HG03565 (cell line): ENCODE measurements at regions not wholly inside any gene's neighbourhood (a gene's known extent, or its start where the extent isn't known, plus 50 kb on each side); places are given as distances from the start of the nearest gene placed in this dataset.
A peak's percentile ranks its signal among the peaks of the same experiment; 100 is the strongest.
"Not testable (repeated sequence)": the region's sequence is repeated elsewhere in the genome, so short reads cannot be mapped to it uniquely, and the experiment has no call there.

Source experiments
- ATAC-seq: cut with Tn5 transposase; IDR thresholded peaks from one replicate; pipeline ENCODE4 v1.9.1; 2021; ENCODE audit warnings: mild to moderate bottlenecking, moderate library complexity; ENCODE audit not compliant: unreplicated experiment

DNA sequence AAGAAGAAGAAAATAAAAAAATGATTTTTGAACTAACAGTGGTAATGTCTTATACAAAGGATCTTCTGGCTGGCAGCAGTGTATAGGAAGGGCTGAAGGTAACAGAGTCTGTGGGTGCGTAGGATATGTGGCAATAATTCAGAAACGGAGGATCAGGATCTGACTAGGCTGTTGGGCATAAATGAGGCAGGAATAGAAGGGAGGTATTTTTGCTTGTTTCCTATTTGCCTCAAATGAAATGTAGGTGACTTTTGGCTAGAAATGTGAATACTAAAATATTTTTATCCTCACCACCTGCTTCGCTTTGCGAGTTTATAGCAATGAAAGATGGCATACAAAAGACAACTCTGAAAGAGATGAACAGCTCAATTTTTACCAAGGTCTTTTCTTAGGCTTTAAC lies 1086.1 kb upstream of the CELF4 start:
- ATAC-seq, result no peak

DNA sequence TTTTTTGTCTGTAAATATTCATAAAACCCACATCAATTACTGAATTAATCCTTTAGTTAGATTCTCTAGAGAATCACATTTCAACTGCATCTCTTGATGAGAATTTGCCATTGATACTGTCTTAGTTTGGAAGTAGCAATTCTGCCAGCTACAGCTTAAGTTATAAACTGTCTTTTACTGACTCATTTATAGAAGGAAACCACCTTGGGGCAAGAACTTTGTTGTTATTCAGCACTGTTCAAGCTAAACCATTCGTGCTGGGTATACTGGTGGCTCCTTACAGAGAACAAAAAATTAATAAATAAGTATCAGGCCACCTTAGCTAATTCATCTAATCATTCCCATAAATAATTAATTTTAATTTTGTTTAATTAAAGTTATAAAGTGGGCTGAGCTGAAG lies 1082.6 kb upstream of the CELF4 start:
- ATAC-seq, result no peak

DNA sequence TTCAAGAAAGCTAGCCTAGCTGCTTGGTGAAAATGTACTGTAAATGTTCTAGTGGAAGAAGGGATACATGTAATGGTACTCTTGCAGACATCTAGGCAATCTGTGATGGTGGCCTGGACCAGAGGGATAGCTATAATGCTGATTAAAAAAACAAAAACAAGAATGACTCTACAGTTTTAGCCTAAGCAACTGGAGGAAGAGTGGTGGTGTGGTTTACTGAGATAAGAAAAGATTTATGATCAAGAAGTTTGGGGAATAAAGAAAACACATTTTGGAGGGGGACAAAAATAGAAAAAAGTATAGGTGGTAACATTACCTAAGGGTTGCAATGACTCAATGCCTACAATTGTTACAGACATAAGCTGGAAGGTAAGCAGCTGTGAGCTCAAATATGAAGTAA lies 1080.7 kb upstream of the CELF4 start:
- no peak for ATAC-seq

DNA sequence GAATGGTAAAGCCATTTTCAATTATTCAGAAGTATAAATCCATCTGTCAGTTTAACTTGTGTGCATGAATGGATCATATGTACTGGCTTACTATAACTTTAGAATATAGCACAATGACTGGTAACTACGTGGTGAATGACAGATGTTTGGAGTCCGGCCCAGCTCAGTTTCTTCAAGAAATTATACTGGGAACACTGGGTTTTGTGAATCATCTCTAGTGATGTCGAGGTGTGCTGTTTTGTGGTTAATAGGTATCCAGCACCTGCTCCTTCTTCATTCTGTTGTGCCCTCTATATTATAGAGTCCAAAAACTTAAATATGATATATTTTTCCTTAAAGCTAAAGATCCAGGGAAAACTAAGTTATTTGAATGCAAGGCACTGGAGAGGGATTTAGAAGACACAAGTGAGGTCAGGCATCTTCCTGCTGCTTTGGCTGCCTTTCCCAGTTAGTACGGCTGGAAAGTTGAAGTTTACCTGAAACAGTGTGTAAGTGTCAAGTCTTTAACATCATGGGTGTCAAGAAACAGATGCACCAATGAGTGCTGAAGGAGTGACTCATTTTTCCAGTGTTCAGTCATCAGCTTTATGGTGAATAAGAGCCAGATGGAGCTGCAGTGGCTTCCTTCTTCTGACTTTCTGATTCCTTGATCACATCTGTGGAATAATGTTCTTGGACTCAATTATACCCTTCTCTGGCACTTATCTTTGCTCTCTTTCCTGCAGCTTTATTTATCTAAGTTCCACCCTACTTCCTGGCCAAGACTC lies 1079.5 kb upstream of the CELF4 start:
- ATAC-seq, result no peak

DNA sequence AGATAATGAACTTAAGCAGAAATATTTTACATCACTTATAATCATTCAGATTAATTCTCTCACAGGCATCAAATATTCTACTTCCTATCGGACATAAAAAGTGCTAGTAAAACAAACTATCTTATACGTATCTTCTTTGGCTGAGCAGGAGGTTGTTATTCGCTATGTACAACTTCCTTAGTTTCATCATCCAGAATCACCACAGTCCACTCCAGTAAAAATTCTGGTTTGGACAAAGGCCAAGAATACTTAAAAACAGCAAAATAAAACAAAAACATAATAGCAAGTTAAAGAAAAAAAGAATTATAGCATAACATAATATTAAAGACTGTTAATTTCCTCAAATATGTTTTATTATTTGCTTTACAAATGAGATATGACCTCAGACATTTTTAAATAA lies 1077.1 kb upstream of the CELF4 start:
- ATAC-seq, result no peak

DNA sequence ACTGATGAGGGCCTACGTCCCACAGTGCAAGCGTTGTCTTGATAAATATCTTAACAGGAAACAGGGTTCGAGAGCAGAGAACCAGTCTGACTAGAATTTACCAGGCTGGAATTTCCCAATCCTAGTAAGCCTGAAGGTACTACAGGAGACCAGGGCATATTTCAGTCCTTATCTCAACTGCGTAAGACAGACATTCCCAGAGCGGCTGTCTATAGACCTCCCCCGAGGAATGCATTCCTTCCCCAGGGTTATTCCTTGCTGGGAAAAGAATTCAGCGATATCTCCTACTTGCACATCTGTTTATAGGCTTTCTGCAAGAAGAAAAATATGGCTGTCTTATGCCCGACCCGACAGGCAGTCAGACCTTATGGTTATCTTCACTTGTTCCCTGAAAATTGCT lies 1074.1 kb upstream of the CELF4 start:
- not testable (repeated sequence) for ATAC-seq

DNA sequence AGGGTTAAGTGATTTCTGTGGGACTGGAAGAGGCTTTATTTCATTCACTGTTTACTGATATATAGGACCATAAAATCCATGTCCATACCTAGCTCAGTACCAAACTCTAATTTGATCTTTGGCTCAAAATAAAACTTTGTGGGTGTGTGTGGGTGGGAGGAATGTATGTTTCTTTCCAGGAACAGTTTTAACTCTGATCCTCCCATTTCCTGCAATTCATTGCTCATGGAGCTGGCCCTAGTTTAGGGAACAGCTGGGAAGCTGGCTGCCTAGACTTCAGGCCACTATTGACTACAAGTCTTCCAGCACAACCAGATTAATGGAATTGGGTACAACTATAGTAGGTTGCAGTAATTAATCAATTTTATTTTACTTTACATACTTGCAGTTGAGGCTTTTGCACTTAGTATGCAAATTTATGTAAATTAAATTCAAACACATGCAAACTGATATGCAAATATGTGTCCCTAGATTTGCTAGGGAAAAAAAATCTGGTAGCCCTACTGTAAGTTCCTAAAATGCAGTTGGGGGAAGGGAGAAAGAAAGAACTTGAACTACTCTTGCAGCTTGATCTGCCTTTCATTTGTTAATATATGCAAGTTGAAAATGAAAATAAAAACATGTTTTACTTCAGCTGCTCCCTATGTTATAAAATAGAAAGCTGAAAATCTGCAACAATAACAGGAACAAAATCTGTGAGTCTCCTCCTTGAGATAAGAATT lies 1070.3 kb upstream of the CELF4 start:
- no peak for ATAC-seq

DNA sequence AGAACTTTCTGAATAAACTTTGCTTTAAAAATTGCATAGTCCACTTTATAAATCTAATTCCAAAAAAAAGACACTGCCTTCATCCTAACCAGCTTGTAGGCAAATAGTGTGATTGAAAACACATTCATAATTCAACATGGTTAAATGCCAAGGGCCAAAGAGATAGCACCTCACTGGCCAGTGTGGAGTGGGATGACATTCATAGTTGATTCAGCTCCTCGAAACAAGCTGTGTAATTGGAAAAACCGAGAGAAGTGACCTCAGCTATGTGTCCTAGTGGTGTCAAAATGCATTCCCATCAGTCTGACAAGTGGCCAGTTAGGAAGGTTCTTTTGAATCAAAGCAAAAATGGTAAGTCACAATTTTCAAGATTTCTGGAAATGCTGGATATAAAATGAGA lies 1068.5 kb upstream of the CELF4 start:
- ATAC-seq, result no peak

DNA sequence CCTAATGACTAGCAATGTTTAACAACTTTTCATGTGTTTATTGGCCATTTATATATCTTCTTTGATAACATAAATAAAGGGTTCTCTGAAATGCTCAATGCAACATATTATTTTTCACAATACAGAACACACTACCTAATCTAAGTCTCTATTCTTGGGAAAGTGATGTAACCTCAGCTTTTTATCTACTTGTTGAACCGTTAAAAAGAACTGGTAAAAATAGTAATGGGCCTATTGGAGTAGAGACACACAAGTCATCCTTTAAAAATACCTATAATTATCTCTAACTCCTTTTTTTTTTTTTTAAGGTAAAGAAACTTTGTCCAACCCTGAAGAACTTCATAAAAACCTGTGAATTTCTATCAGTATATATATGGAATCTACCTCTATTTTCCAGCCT lies 1067.7 kb upstream of the CELF4 start:
- ATAC-seq, result no peak

DNA sequence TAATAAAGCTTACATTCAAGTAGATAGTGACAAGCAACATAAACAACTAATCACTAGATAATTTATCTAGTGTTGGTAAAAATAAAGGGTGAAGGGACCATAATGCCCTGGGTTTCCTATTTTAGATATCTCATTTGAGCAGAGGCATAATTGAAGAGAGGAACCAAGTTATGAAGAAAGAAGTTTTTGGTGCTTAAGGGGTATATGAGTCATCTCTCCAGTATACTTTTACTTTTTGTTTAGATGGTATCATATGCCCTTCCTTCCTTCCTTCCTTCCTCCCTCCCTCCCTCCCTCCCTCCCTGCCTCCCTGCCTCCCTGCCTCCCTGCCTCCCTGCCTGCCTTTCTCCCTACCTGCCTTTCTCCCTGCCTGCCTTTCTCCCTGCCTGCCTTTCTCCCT lies 1053.5 kb upstream of the CELF4 start:
- ATAC-seq, result no peak

DNA sequence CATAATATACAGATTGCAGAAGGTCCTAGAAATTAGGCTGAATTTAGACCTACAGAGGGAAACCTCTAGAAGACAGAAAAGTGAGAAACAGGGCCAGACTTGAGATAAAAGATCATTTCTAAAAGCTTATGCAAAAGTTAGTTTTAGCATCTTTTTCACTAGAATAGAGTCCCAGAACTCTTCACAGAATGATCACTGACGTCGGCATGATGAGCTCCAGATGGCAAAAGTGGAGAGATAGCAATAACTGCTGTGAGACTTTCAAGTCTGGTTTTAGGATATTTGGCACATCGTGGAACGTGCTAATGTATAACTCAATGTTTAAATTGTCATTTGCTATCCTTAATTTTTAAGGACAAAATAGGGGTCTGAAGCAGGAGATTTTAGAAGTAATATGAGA lies 1050.7 kb upstream of the CELF4 start:
- ATAC-seq, result no peak

DNA sequence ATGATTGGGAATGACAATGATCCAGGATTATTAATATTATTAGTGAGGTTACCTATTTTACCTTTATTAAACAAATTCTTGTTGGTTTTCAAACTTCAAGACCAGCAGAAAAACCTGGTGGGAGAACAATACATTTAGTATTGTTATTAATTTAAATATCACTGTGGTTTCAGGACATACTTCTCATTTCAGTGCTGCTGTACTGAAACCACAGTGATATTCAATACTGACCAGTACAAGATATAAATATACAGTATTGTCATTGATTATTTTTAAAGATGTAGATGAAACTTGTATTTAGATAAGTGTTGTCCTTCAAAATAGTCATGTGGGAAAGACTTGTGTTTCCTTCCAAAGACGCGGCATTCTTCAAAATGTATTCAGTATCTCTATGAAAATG lies 1047.3 kb upstream of the CELF4 start:
- ATAC-seq, result no peak

DNA sequence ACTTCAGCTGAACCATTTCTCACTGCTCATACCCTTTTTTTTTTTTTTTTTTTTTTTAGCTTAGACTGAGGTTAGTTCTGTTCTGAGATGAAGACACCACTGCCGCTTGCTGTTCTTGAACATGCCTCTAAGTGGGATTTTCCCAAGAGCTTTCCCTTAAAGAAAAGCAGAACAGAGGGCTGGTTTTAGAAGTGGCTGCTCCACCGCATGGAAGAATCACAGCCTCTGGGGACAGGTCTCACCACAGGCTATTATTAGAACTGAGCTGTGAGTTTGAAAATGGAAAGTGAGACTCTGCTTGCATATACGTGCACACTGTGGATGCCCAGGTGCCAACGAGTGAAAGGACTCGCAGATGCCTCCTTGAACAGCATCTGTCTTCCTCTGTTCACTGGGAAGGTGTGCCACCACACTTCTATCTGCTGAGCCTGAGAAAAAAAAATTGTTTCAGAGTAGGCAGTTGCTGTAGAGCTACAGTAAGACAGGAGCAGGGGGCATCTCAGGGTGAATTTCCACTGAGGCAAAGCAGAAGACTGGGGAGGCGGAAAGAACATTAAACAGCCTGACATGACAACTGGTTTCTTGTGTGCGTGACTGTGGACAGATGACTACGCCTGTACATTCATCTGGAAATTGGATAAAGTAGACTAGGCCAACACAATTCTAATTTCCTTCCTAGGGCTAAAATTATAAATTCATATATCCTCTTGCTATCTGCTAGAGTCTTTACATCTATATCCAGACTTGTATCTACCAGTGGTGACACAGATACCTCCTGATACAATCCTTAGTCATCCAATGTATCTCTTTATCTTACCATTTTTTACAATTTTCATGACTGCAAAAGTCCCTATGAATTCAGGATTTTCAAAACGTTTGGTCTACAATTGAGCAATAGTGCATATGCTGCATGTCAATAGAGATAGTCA lies 1045.7 kb upstream of the CELF4 start:
- ATAC-seq, result peak; percentile 73

DNA sequence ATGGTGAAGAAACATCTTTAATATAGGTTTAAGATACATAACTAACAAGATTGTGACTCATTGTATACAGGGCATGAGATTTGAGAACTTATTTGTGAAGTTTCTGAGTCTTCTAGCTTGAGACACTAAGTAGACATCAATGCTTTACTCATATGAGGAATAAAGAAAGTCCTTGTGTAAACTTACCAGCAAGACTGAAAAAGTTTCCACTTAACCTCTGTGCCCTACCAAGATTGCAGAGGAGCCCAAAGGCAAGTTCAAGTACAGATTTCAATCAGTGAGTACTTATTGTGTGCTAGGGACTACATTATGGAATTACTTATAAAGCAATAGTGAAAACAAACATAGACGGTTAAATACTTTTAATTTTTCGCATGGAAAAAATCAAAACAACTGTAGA lies 1041.2 kb upstream of the CELF4 start:
- peak; percentile 33 for ATAC-seq

DNA sequence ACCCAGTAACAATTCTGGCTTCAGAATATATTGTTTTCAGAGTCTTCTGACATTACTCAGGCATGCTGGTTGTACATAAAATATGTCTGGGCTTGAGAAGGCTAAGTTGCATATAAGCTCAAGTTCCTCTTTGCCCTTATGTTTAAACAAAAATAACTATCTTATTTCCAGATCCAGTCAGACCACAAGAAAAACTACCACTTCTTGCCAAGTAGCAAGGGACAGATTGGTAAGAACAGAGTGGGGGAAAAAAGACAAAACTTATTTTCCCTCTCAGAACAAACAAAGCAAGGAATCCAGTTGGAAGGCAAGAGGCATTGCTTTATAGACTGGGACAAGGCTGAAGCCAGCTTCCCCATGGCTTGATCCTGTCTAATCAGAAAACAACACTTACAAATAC lies 1036.7 kb upstream of the CELF4 start:
- ATAC-seq, result no peak

DNA sequence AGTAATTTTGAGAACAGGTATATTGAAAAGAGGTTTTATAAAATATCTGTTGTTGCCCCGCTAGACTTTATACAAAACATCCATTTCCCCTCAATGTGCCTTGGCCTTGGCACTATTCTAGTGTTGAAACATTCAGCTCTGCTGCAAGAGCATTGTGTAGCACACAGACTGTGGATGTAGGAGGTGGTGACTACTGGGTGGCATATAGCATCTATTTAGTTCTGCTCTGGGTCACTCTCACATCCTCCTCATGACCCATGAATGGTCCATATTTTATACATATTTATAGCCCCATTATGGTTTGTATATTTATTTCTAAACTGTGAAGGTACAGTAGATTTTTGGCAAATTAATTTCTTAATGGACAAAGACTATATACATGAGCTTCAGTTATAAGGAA lies 1022.0 kb upstream of the CELF4 start:
- ATAC-seq, result no peak

DNA sequence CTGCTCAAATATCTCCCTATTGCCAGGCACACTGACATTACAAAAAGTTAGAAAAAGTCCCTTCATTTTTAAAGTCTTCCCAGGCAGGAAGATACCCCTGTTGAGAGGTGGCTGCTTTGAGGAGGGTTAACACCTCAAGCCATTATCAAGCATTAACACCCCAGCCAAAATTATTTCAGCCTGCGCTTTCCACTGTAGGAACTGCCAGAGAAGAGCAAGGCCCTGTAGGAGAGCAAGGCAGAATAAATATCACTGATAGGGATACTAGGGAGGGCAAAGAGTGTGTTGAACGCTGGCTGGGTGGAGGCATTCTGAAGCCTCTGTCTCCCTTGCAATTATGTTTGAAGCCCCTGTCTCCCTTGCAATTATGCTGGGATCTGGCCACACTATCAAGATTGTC lies 1020.7 kb upstream of the CELF4 start:
- no peak for ATAC-seq

DNA sequence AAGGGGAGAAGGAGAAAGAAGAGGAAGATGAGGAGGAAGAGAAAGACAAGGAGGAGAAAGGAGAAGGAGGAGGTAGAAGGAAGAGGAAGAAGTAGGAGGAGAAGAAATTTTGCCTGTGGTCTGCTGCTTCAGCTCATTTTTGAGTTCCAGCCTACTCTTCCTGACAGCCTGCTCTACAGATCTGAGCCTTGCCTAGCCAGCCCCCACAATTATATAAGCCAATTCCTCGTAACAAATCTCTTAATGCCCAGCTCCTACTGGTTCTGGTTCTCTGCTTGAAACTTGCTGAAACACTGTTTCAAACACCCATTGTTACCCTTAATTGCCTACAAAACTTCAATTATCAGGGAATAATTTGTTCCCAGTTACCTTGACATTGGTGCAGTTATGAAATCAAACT lies 1014.2 kb upstream of the CELF4 start:
- ATAC-seq, result no peak

DNA sequence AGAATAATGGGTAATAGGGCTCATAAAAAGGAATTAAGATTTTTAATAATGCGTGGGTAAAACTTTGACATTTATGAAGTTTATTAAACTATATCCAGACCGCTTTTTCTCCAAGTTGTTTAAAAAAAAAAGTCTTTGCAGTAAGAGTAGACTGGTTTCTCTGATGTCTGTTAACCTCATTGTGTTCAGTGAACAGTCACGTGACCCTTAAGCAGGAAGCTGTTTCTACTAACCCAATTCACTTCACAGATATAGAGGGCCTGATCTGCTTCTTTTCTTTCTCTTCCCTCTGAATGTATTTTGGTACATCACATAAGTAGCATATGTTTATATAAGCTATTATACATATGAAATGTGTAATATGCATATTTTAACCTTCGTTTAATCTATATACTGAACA lies 1011.3 kb upstream of the CELF4 start:
- ATAC-seq, result no peak

DNA sequence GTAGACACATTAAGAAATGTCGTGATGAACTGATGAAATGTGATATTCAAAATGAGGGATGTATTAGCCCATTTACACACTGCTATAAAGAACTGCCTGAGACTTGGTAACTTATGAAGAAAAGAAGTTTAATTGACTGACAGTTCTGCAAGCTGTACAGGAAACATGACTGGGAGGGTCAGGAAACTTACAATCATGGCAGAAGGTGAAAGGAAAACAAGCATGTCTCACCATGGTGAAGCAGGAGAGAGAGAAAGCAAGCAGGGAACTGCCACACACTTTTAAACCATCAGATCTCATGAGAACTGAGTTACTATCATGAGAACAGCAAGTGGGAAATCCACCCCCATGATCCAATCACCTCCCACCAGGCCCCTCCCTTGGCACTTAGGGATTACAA lies 1010.8 kb upstream of the CELF4 start:
- no peak for ATAC-seq

DNA sequence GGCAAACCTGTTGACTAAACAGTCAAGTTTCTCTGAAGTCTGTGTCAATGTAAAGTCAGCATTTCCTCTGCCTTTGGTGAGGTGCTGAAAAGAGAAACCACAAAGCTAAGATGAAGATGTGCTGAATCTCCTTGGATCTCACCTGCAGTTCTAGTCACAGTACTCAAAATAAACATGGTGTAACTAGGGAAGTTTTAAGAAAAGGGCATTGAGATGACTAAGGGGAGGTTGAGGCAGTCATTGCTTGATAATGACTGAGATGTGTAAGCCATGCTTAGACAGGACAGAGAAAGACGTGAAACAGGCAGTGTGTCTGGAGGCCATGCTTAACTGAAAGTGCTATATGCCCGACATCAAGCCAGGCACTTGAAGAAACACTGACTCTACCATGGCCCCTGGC lies 1010.0 kb upstream of the CELF4 start:
- no peak for ATAC-seq

DNA sequence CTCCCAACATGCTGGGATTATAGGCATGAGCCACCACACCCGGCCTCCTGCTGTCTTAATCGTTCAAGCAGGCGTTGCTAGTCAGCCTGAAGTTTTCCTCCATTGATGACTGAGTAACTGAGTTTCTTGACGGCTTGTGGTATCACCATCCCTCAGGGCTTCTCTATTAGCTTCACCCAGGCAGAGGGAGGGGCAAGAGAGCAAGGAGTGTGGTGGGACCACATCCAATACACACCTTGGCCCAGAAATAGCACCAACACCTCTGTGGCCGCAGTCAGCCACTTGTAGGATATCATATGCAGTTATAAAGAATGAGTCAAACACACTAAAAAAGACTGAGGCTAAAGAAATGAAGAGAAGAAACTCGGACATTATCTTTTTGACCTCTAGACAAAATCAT lies 1009.4 kb upstream of the CELF4 start:
- ATAC-seq, result no peak
